OCI-LY3 (cell line): ENCODE measurements at regions not wholly inside any gene's neighbourhood (a gene's known extent, or its start where the extent isn't known, plus 50 kb on each side); places are given as distances from the start of the nearest gene placed in this dataset.

ENCODE experiments used
- CTCF ChIP-seq: fragments of 200-600, 300-600 bp; sonication (generic); IDR thresholded peaks from 2 replicates; pipeline ENCODE4 v1.5.1; 2014; ENCODE audit warnings: antibody characterized with exemption, low read length, low read depth
- EZH2phosphoT487 ChIP-seq: fragments of 200-600 bp; shearing (Covaris generic); IDR thresholded peaks from 2 replicates; pipeline ENCODE4 v1.6.1; 2018; ENCODE audit warnings: antibody characterized with exemption, mixed run types, low read depth

- TF ChIP-seq CTCF, result no peak
- TF ChIP-seq EZH2phosphoT487, result no peak
Measured at GRCh38 chr10:90674461-90674860, 183.4 kb downstream of the HTR7 start.
